Activated naive CD4-positive, alpha-beta T cell treated with anti-CD3 and anti-CD28 coated beads, Interleukin-2, amount 50 U/mL, for 72 hours (primary cell): ENCODE measurements at regions not wholly inside any gene's neighbourhood (a gene's known extent, or its start where the extent isn't known, plus 50 kb on each side); places are given as distances from the start of the nearest gene placed in this dataset.
"Not testable (repeated sequence)": the region's sequence is repeated elsewhere in the genome, so short reads cannot be mapped to it uniquely, and the experiment has no call there.

Experiments
- ATAC-seq, 2 donors: fragments of 150-1000 bp; cut with Tn5 transposase; 2 replicates each; pipeline ENCODE4 v1.10.0; 2021; ENCODE audit warnings: mild to moderate bottlenecking in 2 of 2, moderate library complexity in 2 of 2
- DNase-seq, 2 donors: peaks; one replicate each; pipeline ENCODE4 v3.0.0; 2021 to 2022; ENCODE audit warnings: low spot score in 2 of 2
- H3K27ac Mint-ChIP-seq, 2 donors: one replicate each; pipeline ENCODE4 v1.8.0; 2022; ENCODE audit warnings: mild to moderate bottlenecking in 2 of 2, mixed read lengths in 2 of 2
- H3K36me3 Mint-ChIP-seq, 2 donors: one replicate each; pipeline ENCODE4 v1.8.0; 2022; ENCODE audit warnings: mixed read lengths in 2 of 2
- H3K9me3 Mint-ChIP-seq, 2 donors: one replicate each; pipeline ENCODE4 v1.8.0; 2022; ENCODE audit warnings: mixed read lengths in 2 of 2

GRCh38 chr6:74579047-74579446 lies 626.8 kb downstream of the COL12A1 start:
- no peak for ATAC-seq
- Mint-ChIP-seq H3K9me3 (no peaks in the 10 kb centered on the region), H3K36me3 (no peaks in the 10 kb centered on the region), H3K27ac (no peak overlapping the region)
- no peak for DNase-seq

GRCh38 chr6:74578339-74578738 lies 627.5 kb downstream of the COL12A1 start:
- Mint-ChIP-seq H3K36me3 (no peaks in the 10 kb centered on the region), H3K9me3 (no peaks in the 10 kb centered on the region), H3K27ac (no peak overlapping the region)
- DNase-seq: no peak
- no peak for ATAC-seq

GRCh38 chr6:74577619-74578018 lies 628.2 kb downstream of the COL12A1 start:
- Mint-ChIP-seq H3K36me3 (no peaks in the 10 kb centered on the region), H3K9me3 (no peaks in the 10 kb centered on the region), H3K27ac (no peak overlapping the region)
- DNase-seq (no peak), ATAC-seq (no peak)

GRCh38 chr6:74574794-74575193 lies 631.1 kb downstream of the COL12A1 start:
- Mint-ChIP-seq H3K36me3 (no peaks in the 10 kb centered on the region), H3K9me3 (no peaks in the 10 kb centered on the region), H3K27ac (no peak overlapping the region)
- DNase-seq (no peak), ATAC-seq (no peak)

DNA sequence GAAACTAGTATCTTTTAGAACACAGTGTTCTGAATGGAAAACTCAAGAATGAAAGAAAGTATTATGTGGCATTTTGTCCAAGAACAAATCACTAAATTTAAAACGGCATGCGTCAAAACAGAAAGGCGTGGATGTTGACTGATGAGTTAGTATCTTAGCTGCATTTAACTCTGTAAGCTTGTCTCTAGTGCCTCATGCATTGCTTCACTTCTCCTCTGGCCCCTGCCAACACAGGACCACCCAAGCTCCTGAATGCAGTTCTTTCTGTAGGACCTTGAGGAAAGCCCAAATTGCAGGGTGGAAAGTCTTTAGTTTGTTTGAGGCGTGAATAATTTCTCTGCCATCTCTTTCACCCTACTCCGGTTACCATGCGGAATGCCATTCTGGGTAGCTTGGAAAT lies 632.2 kb downstream of the COL12A1 start:
- ATAC-seq: no peak
- Mint-ChIP-seq H3K36me3 (no peaks in the 10 kb centered on the region), H3K27ac (no peak overlapping the region), H3K9me3 (no peaks in the 10 kb centered on the region)
- no peak for DNase-seq

DNA sequence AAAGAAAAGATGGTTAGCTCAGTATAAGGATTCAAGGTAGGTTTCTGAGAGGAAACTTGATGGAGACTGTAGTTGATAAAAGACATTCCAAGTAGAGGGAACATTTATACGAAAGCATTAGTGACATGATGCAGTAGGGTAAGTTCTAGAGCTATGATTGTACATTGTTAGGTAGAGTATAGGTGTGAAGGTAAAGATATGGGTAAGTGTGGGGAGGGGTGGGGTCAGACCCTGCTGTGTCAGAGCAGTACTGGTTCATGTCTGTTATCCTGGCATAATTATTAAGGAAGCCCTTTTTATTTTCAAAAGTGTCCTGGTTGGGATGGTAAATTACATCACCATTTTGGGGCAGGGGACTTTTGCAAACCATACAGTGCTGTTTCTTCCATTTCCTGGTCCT lies 635.8 kb downstream of the COL12A1 start:
- no peak overlapping the region for H3K27ac Mint-ChIP-seq
- no peaks in the 10 kb centered on the region for H3K9me3 Mint-ChIP-seq
- no peak for ATAC-seq
- no peak for DNase-seq
- no peaks in the 10 kb centered on the region for H3K36me3 Mint-ChIP-seq

DNA sequence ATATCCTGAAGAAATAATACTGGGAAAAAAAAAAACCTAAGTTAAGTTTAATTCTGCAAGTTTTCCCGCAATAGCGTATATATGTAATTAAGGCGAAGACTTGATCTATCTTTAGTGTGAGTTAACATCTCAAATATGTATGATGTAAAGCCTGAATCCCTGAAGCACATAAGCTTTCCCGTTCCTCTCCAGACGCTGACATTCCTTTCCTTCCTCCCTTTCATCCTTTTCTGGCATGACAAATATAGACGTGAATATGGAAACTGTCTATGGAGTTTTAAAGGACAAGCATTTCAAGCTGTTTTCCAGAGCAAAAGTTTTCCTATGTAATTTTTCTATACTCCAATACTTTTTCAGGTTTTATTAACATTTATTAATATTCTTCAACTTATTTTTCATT lies 637.0 kb downstream of the COL12A1 start:
- Mint-ChIP-seq H3K9me3 (no peaks in the 10 kb centered on the region), H3K27ac (no peak overlapping the region), H3K36me3 (no peaks in the 10 kb centered on the region)
- DNase-seq (no peak), ATAC-seq (no peak)

DNA sequence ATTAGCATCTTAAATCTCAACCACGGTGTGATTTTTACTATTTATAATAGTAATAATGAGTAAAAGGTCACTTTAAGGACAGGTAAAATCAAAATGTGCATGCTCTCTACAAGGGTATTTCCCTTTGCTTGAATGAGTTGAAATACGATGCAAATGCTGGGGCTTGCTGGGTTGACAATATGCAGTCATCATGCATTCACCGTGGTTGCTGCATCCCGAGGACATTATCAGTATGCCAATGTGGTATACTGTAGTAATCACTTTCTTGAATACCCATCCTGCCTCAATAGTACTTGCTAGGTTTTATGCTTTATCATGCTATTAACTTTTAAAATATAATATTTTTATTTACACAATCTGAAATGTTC lies 637.9 kb downstream of the COL12A1 start:
- not testable (repeated sequence) for H3K27ac Mint-ChIP-seq, DNase-seq, H3K36me3 Mint-ChIP-seq, H3K9me3 Mint-ChIP-seq, ATAC-seq

DNA sequence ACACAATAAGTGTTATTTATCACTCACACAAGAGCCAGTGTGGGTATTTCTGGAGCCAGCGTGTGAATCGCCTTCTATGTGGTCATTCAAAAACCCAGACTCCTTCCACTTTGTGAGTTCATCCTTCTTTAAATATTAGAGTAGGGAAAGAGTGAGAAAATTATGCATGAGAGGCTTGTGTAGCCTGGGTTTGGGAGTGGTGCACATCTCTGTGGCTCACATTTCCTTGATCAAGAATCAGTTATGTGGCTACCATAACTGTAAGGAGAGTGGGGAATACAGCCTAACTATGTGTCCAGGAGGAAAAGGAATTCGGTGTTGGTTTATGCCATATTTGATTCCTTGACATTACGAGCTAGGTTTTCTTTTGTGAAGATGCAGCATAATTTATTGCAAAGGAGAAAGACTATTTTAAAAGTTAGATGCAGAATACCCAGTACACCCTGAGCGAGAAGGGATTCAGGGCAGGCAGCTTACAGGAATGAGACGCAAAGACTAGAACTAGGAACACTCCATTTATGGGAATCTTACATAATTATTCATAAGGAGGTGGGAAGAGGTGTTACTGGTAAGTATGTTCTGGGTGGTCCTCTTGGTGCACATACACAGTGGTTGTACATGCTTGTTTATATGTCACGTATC lies 638.5 kb downstream of the COL12A1 start:
- ATAC-seq (no peak), DNase-seq (no peak)
- H3K27ac Mint-ChIP-seq: no peak overlapping the region
- H3K36me3 Mint-ChIP-seq: no peaks in the 10 kb centered on the region
- peaks cover 0 to 4% of the 10 kb centered on the region in 2 donors for H3K9me3 Mint-ChIP-seq

DNA sequence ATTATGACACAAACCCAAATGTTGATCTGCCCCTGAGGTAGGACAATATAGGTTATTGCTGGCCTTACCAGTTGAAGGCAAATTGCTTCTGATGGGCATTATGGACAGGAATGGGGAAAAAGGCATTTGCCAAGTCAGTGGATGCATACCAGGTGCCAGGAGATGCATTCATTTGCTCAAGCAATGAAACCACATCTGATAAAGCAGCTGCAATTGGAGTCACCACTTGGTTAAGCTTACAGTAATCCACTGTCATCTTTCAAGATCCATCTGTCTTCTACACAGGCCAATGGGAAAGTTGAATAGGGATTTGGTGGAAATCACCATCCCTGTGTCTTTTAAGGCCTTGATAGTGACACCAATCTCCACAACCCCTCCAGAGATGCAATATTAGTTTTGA lies 648.6 kb downstream of the COL12A1 start:
- no peak for DNase-seq
- H3K27ac Mint-ChIP-seq: no peak overlapping the region
- ATAC-seq: no peak
- H3K36me3 Mint-ChIP-seq: no peaks in the 10 kb centered on the region
- peaks cover 11 to 15% of the 10 kb centered on the region in 2 donors for H3K9me3 Mint-ChIP-seq

DNA sequence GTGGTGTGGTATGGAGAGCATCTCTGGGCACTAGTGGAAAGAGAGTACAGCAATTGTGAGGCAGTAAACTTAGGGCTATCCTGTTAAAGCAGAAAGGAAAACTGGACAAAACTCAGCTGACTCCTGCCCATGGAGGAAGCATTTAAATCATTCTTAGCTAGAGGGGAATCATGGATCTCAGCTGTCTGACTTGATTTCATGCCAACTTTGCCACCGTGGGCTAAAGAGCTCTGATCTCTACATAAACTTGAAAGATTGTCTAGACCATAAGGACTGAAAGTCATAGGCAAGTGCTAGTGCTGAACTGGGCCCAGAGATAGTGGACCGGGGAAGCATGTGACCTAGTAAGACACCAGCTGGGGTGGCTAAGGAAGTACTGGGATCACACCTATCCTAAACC lies 651.8 kb downstream of the COL12A1 start:
- no peak for DNase-seq
- Mint-ChIP-seq H3K36me3 (no peaks in the 10 kb centered on the region), H3K9me3 (peaks cover 4 to 12% of the 10 kb centered on the region in 2 donors)

GRCh38 chr6:74551896-74552295 lies 654.0 kb downstream of the COL12A1 start:
- Mint-ChIP-seq H3K36me3 (no peaks in the 10 kb centered on the region), H3K27ac (no peak overlapping the region)
- no peak for ATAC-seq

More for the DNA sequence above, 651.8 kb downstream of the COL12A1 start:
- H3K27ac Mint-ChIP-seq: no peak overlapping the region
- no peak for ATAC-seq

DNA sequence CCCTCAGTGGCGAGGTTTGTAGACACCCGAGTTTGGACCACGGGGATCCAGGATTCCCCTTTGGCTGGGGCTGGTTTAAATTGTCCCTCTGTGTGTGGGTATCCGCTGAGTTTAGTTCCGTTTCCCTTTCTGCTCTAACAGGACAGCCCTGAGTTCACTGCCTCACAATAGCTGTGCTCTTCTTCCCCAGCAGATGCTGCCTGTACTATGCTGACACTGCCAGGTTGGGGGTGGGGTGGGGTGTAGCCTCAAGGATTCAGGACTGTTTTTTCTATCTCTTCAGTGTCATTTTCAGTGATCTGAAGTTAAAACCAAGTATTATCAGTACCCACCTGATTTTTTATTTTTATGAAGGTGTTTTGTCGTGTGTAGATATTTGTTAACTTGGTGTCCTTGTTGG lies 655.0 kb downstream of the COL12A1 start:
- no peak overlapping the region for H3K27ac Mint-ChIP-seq
- H3K36me3 Mint-ChIP-seq: no peaks in the 10 kb centered on the region
- ATAC-seq (no peak), DNase-seq (no peak)
- peaks cover 6 to 10% of the 10 kb centered on the region in 2 donors for H3K9me3 Mint-ChIP-seq

More at GRCh38 chr6:74551896-74552295, 654.0 kb downstream of the COL12A1 start:
- no peak for DNase-seq
- peaks cover 8 to 12% of the 10 kb centered on the region in 2 donors for H3K9me3 Mint-ChIP-seq

- H3K36me3 Mint-ChIP-seq: no peaks in the 10 kb centered on the region
- ATAC-seq (no peak), DNase-seq (no peak)
- peaks cover 4 to 13% of the 10 kb centered on the region in 2 donors for H3K9me3 Mint-ChIP-seq
- no peak overlapping the region for H3K27ac Mint-ChIP-seq
These were observed 656.1 kb downstream of the COL12A1 start for GRCh38 chr6:74549746-74550145.

- Mint-ChIP-seq H3K27ac (no peak overlapping the region), H3K36me3 (no peaks in the 10 kb centered on the region), H3K9me3 (peaks cover 0 to 8% of the 10 kb centered on the region in 2 donors)
- DNase-seq (no peak), ATAC-seq (no peak)
These were observed 671.2 kb downstream of the COL12A1 start for GRCh38 chr6:74534465-74535211.

- DNase-seq (no peak), ATAC-seq (no peak)
- Mint-ChIP-seq H3K27ac (no peak overlapping the region), H3K36me3 (no peaks in the 10 kb centered on the region), H3K9me3 (peaks cover 5 to 9% of the 10 kb centered on the region in 2 donors)
These were observed 686.7 kb downstream of the COL12A1 start for GRCh38 chr6:74519163-74519562.

- ATAC-seq (no peak), DNase-seq (no peak)
- Mint-ChIP-seq H3K36me3 (no peaks in the 10 kb centered on the region), H3K27ac (no peak overlapping the region), H3K9me3 (peaks cover 5 to 9% of the 10 kb centered on the region in 2 donors)
These were observed 687.8 kb downstream of the COL12A1 start for GRCh38 chr6:74518035-74518434.

GRCh38 chr6:74510878-74511277 lies 695.0 kb downstream of the COL12A1 start:
- DNase-seq (no peak), ATAC-seq (no peak)
- Mint-ChIP-seq H3K36me3 (no peaks in the 10 kb centered on the region), H3K27ac (no peak overlapping the region), H3K9me3 (peaks cover 12 to 25% of the 10 kb centered on the region in 2 donors)
